SK-N-SH (cell line): ENCODE measurements at regions not wholly inside any gene's neighbourhood (a gene's known extent, or its start where the extent isn't known, plus 50 kb on each side); places are given as distances from the start of the nearest gene placed in this dataset.

Experiments used
- NRF1 ChIP-seq: IDR thresholded peaks from 2 replicates; pipeline ENCODE4 v1.6.1; 2012; ENCODE audit warnings: low read depth, mild to moderate bottlenecking, low read length
- TAF1 ChIP-seq: IDR thresholded peaks from 2 replicates; pipeline ENCODE4 v1.6.1; 2012; ENCODE audit warnings: low read depth, mild to moderate bottlenecking, low read length, moderate library complexity, borderline replicate concordance

DNA sequence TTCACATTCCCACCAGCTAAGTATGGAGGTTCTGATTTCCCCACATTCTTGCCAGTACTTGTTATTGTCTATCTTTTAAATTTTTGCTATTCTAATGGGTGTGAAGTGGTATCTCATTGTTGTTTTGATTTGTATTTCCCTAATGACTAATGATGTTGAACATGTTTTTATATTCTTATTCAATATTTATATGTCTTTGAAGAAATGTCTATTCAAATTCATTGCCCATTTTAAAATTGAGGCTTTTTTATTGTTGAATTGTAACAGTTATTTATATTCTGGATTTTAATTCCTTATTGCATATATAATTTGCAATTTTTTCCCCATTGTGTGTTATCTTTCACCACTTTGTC lies 255.3 kb downstream of the EDEM1 start:
- TF ChIP-seq NRF1 (no peak), TAF1 (no peak)
